ENCODE measurements at regions not wholly inside any gene's neighbourhood (a gene's known extent, or its start where the extent isn't known, plus 50 kb on each side); places are given as distances from the start of the nearest gene placed in this dataset.

DNA sequence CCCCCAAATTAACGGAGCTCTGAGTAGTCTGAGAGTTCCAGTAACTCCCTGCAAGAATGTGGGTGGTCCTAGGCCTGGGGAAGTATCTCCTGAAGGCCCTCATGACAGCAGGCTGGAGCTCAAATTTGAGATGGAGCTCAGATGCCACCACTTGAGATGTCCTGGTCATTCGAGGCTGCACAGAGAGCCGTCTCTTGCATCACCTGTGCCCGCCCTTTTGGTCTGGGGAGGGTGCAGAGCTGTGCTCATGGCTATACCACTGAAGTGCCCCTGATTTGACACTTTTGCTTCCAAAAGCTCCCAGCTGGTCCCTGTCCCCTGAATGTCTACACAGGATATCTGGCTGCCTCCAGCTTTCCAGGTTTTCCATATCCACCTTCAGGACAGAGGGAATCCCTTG is 214.0 kb upstream of the B3GAT1 start:
- DNase-seq (ENCODE audit: low read depth): no peak

DNA sequence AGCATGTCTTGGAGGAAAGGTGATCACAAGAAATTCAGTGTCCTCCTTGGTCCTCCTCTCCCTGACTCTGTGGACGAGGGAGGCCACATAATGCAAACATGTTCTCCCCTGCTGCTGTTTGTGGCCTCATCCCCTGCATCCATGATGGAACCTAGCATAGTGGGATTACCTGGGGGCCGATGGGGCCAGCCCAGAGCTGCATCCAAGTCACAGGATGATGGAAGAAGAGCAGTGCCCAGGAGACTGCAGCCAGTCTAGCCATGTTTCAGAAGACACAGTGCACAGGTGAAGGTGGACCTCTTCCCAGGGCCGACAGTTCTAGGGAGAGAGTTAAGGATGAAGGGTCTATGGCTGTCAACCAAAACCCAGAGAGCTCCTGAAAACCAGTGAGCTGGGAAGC is 213.6 kb upstream of the B3GAT1 start:
- no peak for DNase-seq (ENCODE audit: low read depth)

DNA sequence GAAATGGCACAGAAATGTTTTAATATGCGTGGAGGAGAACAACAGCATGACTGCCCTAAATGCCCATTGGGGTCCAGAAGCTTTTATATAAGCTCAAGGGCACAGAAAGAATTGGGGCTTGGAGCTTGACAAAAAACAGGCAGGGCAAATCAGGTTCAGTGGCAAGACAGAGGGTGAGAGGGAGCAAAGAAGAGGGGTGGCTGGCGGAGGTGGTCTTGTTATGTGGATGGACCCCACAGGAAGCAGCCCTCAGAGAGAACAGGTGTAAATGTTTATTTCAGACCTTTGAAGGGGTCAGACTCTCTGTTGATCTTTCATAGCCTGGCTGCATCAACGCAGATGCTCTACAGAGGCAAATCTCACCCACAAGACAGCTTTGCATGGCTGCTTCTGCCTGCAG is 213.1 kb upstream of the B3GAT1 start:
- DNase-seq (ENCODE audit: low read depth): no peak

DNA sequence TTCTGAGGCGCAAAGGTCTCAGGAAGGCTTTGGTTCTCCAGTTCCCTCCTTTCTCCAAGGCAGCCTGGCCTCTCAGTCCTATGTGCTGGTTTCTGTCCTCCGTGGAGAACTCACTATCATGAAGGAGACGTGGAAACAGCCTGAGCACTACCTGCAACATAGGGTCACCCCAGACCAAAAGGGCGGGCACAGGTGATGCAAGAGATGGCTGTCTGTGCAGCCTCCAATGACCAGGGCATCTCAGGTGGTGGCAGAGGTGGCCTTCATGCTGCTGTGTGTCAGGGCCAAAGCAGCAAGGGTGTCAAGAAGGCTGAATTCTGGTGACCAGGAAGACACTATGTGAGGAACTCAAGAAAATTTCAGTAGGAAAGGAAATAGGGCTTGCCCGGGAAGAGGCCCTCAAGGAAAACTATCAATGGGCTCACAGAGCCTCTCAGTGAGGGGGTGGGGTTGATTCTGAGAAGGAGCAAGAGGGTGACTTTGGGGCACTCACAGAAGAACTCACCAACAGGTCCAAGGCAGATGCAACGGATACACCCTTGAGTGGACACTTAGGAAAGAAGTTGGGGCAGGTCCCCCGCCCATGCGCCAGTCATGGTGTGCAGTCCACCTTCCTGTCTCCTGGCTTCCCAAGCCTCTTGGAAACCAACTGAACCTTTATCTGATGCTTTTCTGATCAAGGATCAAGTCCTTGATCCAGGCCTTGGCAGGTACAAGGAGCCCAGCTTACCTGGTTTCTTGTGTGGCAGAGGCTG is 212.3 kb upstream of the B3GAT1 start:
- DNase-seq (ENCODE audit: low read depth): no peak

DNA sequence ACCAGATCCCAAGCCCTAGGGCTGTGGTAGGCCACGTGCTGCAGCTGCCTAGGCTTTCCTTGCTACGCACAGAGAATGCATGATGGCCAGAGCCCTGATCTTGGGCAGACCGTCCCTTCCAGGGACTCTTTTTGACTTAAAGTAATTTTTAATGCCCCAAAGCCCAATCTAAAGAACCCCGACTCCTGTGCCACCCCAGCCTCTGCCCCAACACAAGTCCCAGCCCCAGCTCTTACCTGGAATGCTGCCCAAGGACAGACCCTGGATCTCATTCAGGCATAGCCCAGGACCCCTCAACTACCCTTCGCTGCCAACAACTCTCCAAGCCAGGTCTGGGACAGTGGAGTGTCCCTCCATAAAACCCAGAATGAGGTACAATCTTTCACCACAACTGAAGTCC is 211.7 kb upstream of the B3GAT1 start:
- DNase-seq (ENCODE audit: low read depth): no peak

DNA sequence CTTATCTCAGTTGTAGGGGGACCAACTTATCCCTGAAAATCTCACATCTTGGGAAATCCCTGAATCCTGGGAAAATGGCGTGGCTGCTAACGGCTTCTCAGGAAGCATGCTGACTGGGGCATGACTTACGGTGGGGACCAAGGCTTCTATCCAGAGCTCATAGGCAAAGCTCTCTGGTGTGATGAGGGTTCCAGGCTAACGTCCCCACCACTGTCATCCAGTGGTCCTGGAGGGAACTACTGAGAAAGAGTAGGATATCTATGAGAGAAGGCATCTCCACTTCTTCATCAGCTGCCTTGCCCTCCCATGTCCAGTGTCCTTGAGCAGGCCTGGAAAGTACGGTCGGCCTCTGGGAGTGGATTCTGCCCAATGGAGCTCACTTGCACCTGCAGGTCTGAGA is 210.4 kb upstream of the B3GAT1 start:
- DNase-seq (ENCODE audit: low read depth): no peak

DNA sequence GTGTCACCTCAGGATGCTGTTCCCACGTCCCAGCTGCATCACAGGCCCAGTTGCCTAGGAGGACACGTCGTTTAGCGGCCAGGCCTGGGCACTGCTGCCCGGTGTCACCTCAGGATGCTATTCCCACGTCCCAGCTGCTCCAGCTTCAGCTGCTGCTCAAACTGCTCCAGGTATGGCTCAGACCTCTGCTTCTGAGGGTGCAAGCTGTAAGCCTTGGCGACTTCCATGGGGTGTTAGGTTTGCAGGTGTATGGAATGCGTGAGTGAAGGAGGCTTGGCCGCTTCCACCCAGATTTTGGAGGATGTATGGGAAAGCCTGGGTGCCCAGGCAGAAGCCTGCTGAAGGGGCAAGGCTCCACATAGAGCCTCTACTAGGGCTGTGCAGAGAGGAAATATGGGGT is 205.3 kb upstream of the B3GAT1 start:
- DNase-seq (ENCODE audit: low read depth): no peak

DNA sequence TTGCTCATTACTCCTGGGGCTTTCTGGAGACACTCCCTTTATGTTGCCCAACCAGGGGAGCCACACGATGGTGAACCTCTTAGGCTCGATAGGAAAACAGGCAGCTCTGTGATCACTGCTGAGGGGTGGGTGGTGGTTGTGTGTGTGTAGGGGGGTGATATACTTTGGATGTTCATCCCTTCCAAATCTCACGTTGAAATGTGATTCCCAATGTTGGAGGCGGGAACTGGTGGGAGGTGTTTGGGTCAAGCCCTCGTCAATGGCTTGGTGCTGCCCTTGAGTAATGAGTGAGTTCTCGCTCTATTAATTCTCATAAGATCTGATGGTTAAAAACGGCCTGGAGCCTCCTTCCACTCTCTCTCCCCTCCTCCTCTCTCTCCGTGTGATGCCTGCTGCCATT is 204.0 kb upstream of the B3GAT1 start:
- no peak for DNase-seq (ENCODE audit: low read depth)

DNA sequence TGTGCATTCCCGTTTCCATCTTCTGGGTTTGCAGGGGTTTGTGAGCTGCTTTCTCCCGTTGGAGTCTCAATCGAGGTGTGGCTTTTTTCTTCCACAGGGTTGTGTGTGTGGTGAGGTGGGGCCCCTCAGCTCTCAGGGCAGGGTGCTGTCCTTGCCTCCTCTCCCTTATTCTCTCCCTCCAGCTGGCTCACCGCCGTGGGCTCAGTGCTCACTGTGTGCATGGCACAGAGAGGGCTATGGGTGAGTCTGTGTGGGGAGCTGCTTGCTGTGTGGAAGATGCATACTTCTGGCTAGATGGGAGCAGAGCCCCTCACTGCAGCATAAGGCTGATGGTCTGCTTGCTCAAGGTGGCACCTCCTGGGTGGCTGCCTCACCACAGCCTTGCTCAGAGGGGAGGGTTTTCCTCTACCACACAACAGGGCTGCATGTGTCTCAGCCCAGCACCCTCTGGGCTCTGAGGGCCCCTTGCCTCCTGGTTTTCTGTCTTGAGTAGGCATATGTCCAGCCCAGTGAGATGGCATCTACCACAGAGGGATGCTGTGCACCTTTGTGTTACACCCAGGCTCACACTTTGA is 203.1 kb upstream of the B3GAT1 start:
- no peak for DNase-seq (ENCODE audit: low read depth)

DNA sequence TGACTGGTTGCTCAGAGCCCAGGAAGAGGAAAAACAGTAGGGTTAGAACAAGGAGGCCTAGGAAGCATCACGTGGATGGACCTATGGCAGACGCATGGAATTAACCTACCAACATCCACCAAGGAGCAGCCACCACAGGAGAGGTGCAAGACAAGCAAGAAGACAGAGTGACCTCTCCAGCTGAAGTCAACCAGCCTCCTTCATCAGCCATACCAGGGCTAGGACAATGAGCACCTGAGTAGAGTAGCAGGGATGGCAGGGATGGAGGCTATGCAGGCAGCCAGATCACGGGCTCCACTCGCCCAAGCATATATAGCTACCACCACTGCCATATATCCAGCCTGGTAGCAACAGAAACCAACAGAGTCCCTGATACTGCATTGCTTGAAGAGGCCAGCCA is 202.1 kb upstream of the B3GAT1 start:
- DNase-seq (ENCODE audit: low read depth): no peak

DNA sequence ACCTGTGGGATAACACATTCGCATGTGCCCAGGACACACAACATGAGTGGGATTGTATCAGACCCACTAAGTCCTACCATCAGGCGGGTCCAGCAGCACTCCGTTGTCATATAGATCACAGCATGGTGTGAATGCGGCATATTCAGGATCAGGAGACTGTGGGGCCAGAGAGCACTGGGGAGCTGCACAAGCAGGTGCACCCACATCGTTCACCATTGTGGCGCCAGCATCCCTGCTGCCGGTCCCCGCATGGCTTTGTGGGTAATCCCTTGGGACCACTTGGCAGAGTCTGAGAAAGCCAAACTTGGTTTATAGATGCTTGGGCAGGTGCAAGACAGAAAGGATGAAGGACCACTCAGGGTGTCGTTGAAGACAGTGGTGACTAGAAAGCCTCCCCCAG is 201.6 kb upstream of the B3GAT1 start:
- DNase-seq (ENCODE audit: low read depth): no peak

DNA sequence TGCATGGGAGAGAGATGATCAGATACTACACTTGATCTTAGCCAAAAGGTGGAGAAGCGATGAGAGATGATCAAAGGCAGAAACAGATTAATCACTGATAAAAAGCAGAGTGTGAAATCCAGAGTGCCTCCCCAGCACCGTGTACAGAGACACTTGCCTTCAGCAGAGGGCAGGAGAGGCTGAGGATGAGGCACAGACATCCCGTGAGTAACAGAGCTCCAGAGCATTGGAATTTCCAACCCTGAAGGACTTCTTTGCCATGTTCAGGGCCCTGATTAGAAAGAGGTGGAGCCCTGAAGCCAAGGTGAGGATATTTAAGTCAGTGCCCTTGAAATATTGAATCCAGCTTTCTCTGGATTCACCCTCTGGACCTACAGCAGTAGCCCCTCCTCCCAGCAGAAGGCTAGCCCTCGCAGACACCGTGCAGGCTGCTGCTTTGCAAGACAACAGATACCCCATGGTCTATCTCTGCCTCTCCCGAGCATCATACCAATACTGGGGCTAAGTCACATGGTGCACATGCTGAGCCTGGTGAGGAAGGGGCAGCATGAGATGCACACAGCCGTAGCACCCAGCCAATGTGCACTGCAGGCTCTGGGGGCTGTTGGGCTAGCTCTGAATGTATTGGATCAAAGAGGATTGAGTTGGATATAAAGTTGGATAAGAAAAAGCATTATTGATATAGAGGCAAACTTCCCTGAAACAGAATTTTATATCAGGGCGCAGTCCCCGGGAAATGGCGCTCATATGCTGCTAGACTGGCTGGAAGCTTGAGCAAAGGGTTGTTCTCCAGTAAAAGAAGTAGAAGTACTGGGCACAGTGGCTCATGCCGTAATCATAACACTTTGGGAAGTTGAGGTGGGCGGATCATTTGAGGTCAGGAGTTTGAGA is 200.3 kb upstream of the B3GAT1 start:
- DNase-seq (ENCODE audit: low read depth): no peak

DNA sequence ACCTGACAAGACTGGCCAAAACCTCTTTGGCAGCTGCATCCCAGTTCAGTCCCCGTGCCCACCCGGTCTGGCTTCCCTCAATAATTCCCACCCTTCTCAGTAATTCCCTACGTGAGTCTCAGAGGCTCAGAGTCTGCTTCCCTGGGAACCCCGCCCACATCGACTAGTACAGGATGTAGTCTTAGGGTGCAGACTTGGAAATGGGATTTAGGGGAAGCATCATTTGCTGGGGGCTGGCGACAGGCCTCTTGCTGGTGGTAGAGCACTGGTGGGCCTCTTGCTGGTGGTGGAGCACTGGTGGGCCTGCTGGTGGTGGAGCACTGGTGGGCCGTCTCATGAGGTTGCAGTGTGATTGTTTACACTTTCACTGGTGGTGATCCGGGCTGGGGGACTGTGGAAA is 199.5 kb upstream of the B3GAT1 start:
- DNase-seq (ENCODE audit: low read depth): no peak

DNA sequence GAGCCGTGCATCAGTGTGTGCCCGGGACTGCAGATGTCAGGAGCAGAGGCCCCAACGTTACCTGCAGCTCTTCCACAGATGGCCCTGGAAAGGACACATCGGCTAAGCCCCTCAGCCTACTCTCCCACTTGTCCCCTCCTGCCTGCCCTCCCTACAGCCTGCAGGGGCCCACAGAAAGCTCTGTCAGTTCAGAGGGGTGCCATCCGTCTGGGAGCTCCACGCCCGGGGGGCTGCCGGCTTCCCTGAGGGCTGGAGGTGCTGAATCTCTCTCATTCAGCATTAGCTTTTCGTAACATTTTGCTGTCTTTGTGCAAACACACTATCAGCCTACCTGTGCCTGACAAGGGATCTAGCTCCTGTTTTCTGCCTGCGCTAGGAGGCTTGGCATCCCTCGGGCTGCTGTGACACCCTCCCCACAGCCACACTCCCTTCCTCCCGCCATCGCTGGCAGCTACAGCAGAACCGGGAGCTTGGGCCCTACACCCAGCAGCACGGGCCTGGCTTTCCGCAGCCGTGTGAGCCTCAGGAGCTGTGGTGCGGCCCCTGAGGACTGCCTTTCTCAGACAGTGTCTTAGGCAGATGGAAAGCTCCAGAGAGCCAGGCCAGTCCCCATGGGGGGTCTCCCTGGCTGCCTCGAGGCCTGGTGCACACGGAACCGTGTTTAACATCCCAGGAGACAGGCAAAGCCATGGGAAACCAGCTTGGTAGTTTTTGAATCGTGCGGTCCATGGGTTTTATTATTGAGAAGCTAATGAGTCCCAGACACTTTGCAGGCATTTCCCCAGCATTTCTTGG is 198.3 kb upstream of the B3GAT1 start:
- DNase-seq (ENCODE audit: low read depth): no peak

DNA sequence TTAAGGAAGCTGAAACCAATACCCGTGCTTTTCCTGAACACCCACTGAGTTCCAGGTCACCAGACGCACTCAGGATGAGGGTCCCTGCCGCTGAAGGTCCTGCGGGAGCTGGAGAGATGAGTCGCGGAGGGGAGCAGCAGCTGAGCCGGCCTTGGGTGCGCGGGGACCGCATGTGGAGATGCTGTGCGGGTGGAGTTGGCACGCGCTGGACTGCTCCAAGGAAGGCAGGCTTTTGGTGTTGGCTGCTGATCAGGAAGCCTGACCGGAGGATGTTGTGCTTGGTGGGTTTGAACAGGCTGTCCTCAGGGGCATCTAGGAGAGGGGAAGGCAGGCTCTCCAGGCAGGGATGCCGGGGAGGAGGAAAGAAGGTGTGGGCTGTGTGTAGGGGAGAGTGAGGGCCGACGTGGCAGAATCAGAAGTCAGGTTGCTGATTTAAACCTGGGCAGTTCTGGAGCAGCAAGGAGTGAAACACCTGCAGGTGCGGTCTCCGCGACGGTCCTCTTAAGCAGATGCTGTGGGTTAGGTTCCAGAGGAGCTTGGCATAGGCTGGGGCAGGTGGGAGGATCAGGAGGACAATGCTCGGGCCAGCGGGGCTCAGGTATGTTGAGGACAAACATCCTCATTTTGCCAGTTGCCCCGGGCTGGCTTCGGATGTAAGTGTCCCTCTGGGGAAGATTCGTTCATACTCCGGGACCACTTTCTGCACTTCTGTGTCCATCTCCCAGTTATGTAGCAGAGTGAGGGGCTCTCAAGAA is 197.5 kb upstream of the B3GAT1 start:
- no peak for DNase-seq (ENCODE audit: low read depth)

DNA sequence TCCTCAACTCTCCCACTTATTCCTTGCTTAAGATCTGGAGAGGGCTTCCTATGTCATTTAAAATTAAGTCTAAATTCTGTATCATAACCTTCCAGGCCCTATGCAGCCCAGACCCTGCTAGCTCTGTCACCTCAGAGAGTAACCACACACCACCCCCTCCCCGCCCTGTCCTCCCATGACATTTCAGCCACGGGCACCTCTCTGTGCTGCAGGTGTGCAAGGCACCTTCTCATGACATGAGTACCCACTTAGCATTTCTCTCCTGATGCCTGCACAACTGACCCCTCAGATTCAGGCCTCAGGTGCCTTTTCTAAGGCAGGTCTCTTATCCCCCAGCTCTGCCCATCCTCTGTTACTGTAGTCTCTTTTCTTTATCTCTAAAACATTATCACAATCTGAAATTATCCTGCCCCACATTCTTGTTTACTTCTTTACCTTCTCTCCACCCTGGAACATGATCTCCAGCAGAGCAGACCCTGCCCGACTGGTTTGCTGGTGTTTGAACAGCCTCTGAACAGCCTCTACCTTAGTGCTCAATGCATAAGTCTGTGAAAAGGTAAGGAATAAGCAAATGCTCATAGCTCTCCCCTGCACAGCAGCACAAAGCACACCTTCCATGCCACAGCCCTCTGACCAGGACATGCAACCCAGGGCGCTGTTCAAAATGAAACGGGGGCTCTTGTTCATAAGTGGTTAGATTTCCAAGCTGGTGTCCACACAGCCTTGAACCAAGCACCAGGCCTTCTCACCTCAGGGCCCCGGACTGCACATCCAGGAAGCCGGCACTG is 196.1 kb upstream of the B3GAT1 start:
- DNase-seq (ENCODE audit: low read depth): no peak

DNA sequence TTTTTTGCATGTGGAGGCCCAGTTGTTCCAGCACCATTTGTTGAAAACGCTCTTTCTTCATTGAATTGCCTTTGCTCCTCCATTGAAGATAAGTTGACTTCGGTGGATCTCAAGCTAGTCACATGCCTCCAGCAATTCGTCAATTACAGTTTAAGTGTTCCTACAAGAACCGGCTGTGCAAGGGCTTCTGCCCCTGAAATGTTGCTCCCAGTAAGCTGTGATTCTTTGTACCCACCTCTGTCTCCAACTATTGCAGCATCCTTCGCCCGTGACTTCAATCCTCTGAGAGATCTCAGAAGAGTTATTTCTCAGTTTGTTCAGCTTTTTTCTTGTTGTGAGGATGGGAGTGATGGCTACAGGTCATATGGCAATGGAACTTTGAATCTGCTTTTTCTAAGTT is 194.2 kb upstream of the B3GAT1 start:
- DNase-seq (ENCODE audit: low read depth): no peak

DNA sequence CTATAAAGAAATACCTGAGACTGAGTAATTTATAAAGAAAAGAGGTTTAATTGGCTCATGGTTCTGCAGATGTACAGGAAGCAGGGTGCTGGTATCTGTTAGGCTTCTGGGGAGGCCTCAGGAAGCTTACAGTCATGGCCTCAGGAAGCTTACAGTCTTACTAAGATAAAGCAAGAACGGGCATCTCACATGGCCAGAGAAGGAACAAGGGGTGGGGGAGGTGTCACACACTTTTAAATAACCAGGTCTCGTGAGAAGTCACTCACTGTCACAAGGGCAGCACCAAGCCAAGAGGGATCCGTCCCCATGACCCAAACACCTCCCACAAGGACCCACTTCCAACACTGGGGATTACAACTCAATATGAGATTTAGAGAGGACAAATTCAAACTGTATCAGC is 192.8 kb upstream of the B3GAT1 start:
- no peak for DNase-seq (ENCODE audit: low read depth)

DNA sequence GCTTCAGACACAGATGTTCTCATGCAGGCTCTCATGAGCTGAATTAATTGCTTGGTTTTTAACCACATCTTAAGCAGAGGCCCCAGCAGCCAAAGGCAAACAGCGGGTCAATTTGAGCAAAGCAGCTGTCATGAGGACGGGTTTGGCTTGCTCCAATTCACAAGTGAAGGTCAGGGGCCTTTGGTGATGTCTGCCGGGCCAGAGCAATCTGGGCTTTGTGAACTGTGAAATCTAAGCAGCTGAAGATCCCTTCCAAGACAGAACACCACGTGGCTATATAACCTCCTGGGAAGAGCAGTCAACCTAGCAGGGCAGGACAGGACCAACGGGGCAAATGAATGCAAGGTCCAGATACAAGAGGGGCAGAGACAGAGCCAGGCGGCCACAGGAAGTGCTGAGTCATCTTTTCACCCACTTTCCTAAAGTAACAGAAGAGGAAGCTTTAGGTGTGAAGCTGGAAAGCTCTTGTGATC is 187.3 kb upstream of the B3GAT1 start:
- no peak for DNase-seq (ENCODE audit: low read depth)

DNA sequence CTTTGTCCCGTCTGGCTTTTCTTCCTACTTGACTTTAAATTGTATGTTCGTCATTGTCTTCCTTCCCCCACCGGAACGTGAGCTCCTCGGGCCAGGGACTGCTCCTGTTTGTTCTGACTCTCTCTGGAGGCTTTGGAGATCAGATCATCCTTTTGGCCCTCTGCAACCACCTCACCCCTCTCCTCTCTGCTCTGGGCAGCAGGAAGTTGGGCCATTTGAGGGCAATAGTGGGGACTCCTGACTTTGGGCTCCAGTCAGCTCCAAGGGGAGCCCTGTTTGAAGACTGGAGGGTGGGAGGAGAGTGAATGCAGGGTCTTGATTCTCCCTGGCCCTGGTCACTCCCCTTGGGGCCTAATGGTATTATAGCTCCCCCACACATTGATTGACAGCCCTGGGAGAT is 186.3 kb upstream of the B3GAT1 start:
- no peak for DNase-seq (ENCODE audit: low read depth)

Data from M059J (cell line).